NCI-H146 treated with DMSO at 0.1 percent for 48 hours (cell line): ENCODE measurements at regions not wholly inside any gene's neighbourhood (a gene's known extent, or its start where the extent isn't known, plus 50 kb on each side); places are given as distances from the start of the nearest gene placed in this dataset.

Source experiments
- DNase-seq: peaks from one replicate; lab custom pipeline; 2025; ENCODE audit not compliant: unreplicated experiment; lab: John Stamatoyannopoulos, UW

GRCh38 chr2:8487461-8487932, 194.4 kb upstream of the ID2 start:
- DNase-seq, result no peak

- no peak for DNase-seq
Measured at GRCh38 chr2:8488001-8488738, 193.7 kb upstream of the ID2 start.

- no peak for DNase-seq
Measured at GRCh38 chr2:8489221-8489620, 192.6 kb upstream of the ID2 start.

- no peak for DNase-seq
Measured at GRCh38 chr2:8489751-8490150, 192.1 kb upstream of the ID2 start.

- DNase-seq, result no peak
Measured at GRCh38 chr2:8490166-8490721, 191.6 kb upstream of the ID2 start.

GRCh38 chr2:8491296-8492027, 190.4 kb upstream of the ID2 start:
- DNase-seq, result peak; percentile 33

- no peak for DNase-seq
Measured at GRCh38 chr2:8494151-8494550, 187.7 kb upstream of the ID2 start.

- DNase-seq, result no peak
Measured at GRCh38 chr2:8494589-8494988, 187.3 kb upstream of the ID2 start.

- DNase-seq, result peak; percentile 33
Measured at GRCh38 chr2:8495189-8495989, 186.5 kb upstream of the ID2 start.

- DNase-seq, result no peak
Measured at GRCh38 chr2:8496079-8496478, 185.8 kb upstream of the ID2 start.

GRCh38 chr2:8496617-8497016, 185.2 kb upstream of the ID2 start:
- no peak for DNase-seq

- no peak for DNase-seq
Measured at GRCh38 chr2:8498994-8499393, 182.9 kb upstream of the ID2 start.

- DNase-seq, result peak; percentile 20
Measured at GRCh38 chr2:8500124-8501054, 181.5 kb upstream of the ID2 start.

- no peak for DNase-seq
Measured at GRCh38 chr2:8501061-8501720, 180.7 kb upstream of the ID2 start.

GRCh38 chr2:8502316-8502715, 179.5 kb upstream of the ID2 start:
- no peak for DNase-seq

- DNase-seq, result no peak
Measured at GRCh38 chr2:8505311-8505920, 176.4 kb upstream of the ID2 start.

- no peak for DNase-seq
Measured at GRCh38 chr2:8506746-8507145, 175.1 kb upstream of the ID2 start.

- DNase-seq, result no peak
Measured at GRCh38 chr2:8508766-8509165, 173.1 kb upstream of the ID2 start.

GRCh38 chr2:8509621-8510020, 172.2 kb upstream of the ID2 start:
- no peak for DNase-seq
